Panc1 (cell line): ENCODE measurements at regions not wholly inside any gene's neighbourhood (a gene's known extent, or its start where the extent isn't known, plus 50 kb on each side); places are given as distances from the start of the nearest gene placed in this dataset.

Source experiments
- ATAC-seq: fragments of 200-7000 bp; cut with Tn5 transposase; 2 replicates; pipeline ENCODE4 v1.9.1; 2020; ENCODE audit warnings: mild to moderate bottlenecking, moderate library complexity
- BruUV-seq: library from RNA; stranded (reverse); fragments of 400-500 nt; replicated peaks from 2 replicates; lab custom pipeline; 2021; lab: Mats Ljungman, UMichigan
- CTCF ChIA-PET: fragments of 300-600 bp; sonication (Branson Sonifier 250); formaldehyde crosslinking; loops from one replicate; lab custom pipeline; 2022; ENCODE audit warnings: antibody characterized with exemption; lab: Charles Lee
- POLR2A ChIA-PET: fragments of 300-600 bp; sonication (Branson Sonifier 250); formaldehyde crosslinking; loops from one replicate; lab custom pipeline; 2022; ENCODE audit warnings: antibody characterized with exemption; lab: Charles Lee
- DNase-seq: peaks from one replicate; pipeline ENCODE4 v3.0.0-alpha.2; 2010; ENCODE audit warnings: low read depth, low spot score
- H3K27ac ChIP-seq: 2 replicates; pipeline ENCODE4 v1.5.1; 2011; ENCODE audit warnings: mild to moderate bottlenecking, low read length, inconsistent platforms
- H3K27me3 ChIP-seq: fragments of 200-500 bp; sonication (Bioruptor generic); 2 replicates; pipeline ENCODE4 v1.6.0; 2014; ENCODE audit warnings: low read length, inconsistent platforms; ENCODE audit not compliant: control insufficient read depth, insufficient read depth
- H3K36me3 ChIP-seq: fragments of 200-500 bp; sonication (Bioruptor generic); 2 replicates; pipeline ENCODE4 v1.5.1; 2014; ENCODE audit warnings: inconsistent platforms, mild to moderate bottlenecking, low read length, moderate library complexity; ENCODE audit not compliant: control insufficient read depth, insufficient read depth
- H3K4me1 ChIP-seq: 2 replicates; pipeline ENCODE4 v1.5.1; 2011; ENCODE audit warnings: inconsistent platforms, mild to moderate bottlenecking, low read length, moderate library complexity; ENCODE audit not compliant: control insufficient read depth, insufficient read depth
- H3K4me3 ChIP-seq, 2 experiments: 2 replicates each; pipeline ENCODE4 v1.5.1; 2011 to 2012; ENCODE audit warnings: low read depth in 2 of 2, low read length in 2 of 2, mild to moderate bottlenecking in 2 of 2, inconsistent platforms in 1 of 2, moderate library complexity in 1 of 2
- H3K9me3 ChIP-seq: fragments of 200-500 bp; sonication (Bioruptor generic); 2 replicates; pipeline ENCODE4 v1.5.1; 2014; ENCODE audit warnings: low read depth, mild to moderate bottlenecking, inconsistent platforms, low read length, moderate library complexity; ENCODE audit not compliant: control insufficient read depth, insufficient read depth
- POLR2AphosphoS5 ChIP-seq: IDR thresholded peaks from 2 replicates; pipeline ENCODE4 v1.6.1; 2012; ENCODE audit warnings: mild to moderate bottlenecking, low read depth, low read length, moderate library complexity
- REST ChIP-seq, 2 experiments: IDR thresholded peaks; 2 replicates each; pipeline ENCODE4 v1.6.1; 2011 to 2012; ENCODE audit warnings: low read depth in 2 of 2, control low read depth in 1 of 2, low read length in 1 of 2, mild to moderate bottlenecking in 1 of 2, moderate library complexity in 1 of 2; ENCODE audit not compliant: insufficient read depth in 1 of 2
- SIN3A ChIP-seq: IDR thresholded peaks from 2 replicates; pipeline ENCODE4 v1.6.1; 2012; ENCODE audit warnings: low read depth, mild to moderate bottlenecking, low read length, moderate library complexity, borderline replicate concordance; ENCODE audit not compliant: insufficient read depth
- TCF7L2 ChIP-seq: IDR thresholded peaks from 2 replicates; pipeline ENCODE4 v1.6.1; 2011; ENCODE audit warnings: mild to moderate bottlenecking, low read depth, low read length, inconsistent platforms
- in situ Hi-C: cut with HindIII; loops from 2 replicates; pipeline ENCODE4 v1.10.0; 2016; ENCODE audit warnings: low sequenced_read_pairs, low pct_unique_long_range_greater_than_20kb
- intact Hi-C: fragments of 100-400 bp; cut with micrococcal nuclease; formaldehyde crosslinking; loops from one replicate; pipeline ENCODE4 v1.10.0; 2022; ENCODE audit not compliant: unreplicated experiment
- TF ChIP-seq, protein P1 (sequence below): fragments of 450-650 bp; IDR thresholded peaks from 2 replicates; pipeline ENCODE4 v1.5.1; 2017; ENCODE audit warnings: mild to moderate bottlenecking

DNA sequence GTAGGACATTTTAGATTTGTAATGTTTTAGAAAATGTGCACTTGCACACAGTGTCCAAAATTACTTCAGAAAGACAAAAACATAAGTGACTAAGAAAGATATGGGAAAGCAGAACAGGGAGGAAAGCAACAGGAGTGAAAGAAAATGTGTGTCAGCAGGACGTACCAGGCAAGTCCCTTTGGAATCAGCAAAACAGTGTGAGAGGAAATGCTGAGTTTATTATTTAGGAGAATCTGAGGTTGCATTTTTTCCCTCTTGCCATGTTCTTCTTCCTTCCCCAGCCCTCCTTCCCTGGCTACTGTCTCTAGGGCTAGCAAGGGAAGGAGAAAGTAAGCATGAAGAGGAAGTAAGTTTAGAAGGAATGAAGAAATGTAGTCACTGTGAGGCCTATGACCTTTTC is 67.7 kb upstream of the CD163 start:
- Histone ChIP-seq H3K36me3 (no peaks in the 10 kb centered on the region), H3K9me3 (no peaks in the 10 kb centered on the region), H3K4me3 (no peak overlapping the region), H3K27ac (no peak overlapping the region), H3K4me1 (no peaks in the 10 kb centered on the region), H3K27me3 (no peaks in the 10 kb centered on the region; the same call in 1 of the 2 replicates)
- no peak for DNase-seq
- TF ChIP-seq REST (IDR thresholded peaks at IDR 0.05; ENCODE audit: insufficient read depth in 1 of 2, low read depth in 2 of 2, low read length in 1 of 2) (no peak), TCF7L2 (no peak), POLR2AphosphoS5 (no peak), SIN3A (no peak)
- TF ChIP-seq, protein P1, sequence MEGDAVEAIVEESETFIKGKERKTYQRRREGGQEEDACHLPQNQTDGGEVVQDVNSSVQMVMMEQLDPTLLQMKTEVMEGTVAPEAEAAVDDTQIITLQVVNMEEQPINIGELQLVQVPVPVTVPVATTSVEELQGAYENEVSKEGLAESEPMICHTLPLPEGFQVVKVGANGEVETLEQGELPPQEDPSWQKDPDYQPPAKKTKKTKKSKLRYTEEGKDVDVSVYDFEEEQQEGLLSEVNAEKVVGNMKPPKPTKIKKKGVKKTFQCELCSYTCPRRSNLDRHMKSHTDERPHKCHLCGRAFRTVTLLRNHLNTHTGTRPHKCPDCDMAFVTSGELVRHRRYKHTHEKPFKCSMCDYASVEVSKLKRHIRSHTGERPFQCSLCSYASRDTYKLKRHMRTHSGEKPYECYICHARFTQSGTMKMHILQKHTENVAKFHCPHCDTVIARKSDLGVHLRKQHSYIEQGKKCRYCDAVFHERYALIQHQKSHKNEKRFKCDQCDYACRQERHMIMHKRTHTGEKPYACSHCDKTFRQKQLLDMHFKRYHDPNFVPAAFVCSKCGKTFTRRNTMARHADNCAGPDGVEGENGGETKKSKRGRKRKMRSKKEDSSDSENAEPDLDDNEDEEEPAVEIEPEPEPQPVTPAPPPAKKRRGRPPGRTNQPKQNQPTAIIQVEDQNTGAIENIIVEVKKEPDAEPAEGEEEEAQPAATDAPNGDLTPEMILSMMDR, result no peak
- ChIA-PET CTCF (no interaction called here), POLR2A (no interaction called here)
- no TSS peak for BruUV-seq
- ATAC-seq, result no peak
- intact Hi-C loops, result no loop called here
- in situ Hi-C loops, result no loop called here

- DNase-seq, result no peak
- POLR2A ChIA-PET, result no interaction called here
- in situ Hi-C loops (no loop called here), intact Hi-C loops (no loop called here)
- BruUV-seq, result no TSS peak
- Histone ChIP-seq H3K9me3 (no peaks in the 10 kb centered on the region), H3K27ac (no peak overlapping the region), H3K4me1 (no peaks in the 10 kb centered on the region), H3K36me3 (no peaks in the 10 kb centered on the region), H3K27me3 (no peaks in the 10 kb centered on the region), H3K4me3 (no peak overlapping the region)
- CTCF ChIA-PET, result no interaction called here
- no peak for TF ChIP-seq TCF7L2
- no peak for TF ChIP-seq REST (IDR thresholded peaks at IDR 0.05; ENCODE audit: insufficient read depth in 1 of 2, low read depth in 2 of 2, low read length in 1 of 2)
- TF ChIP-seq, protein P1, result no peak
- TF ChIP-seq SIN3A, result no peak
- no peak for TF ChIP-seq POLR2AphosphoS5
- no peak for ATAC-seq
Observed at GRCh38 chr12:7557227-7557626, 53.6 kb upstream of the CD163 start.
